ENCODE measurements at regions not wholly inside any gene's neighbourhood (a gene's known extent, or its start where the extent isn't known, plus 50 kb on each side); places are given as distances from the start of the nearest gene placed in this dataset.

- no peak overlapping the region for H2AFZ ChIP-seq (ENCODE audit: control insufficient read depth, low read depth, low read length)
- DNase-seq (ENCODE audit: low read depth, low spot score): no peak
- no peak overlapping the region for H3K27ac ChIP-seq (ENCODE audit: control insufficient read depth, insufficient read depth)
- no peak overlapping the region for H3K4me2 ChIP-seq (ENCODE audit: control insufficient read depth, insufficient read depth)
- no peaks in the 10 kb centered on the region for H3K36me3 ChIP-seq (ENCODE audit: control insufficient read depth in 2 of 2, insufficient read depth in 2 of 2, low read length in 1 of 2)
- ChIA-PET CTCF (no interaction called here), POLR2A (no interaction called here), RAD21 (ENCODE audit: unreplicated experiment) (no interaction called here), SMC1A (ENCODE audit: uncharacterized antibody, unreplicated experiment) (no interaction called here)
- H4K20me1 ChIP-seq (ENCODE audit: control insufficient read depth, insufficient read depth): no peaks in the 10 kb centered on the region
- no TSS peak for BruUV-seq (replicated peaks)
- 0% methylated on average over 1 of the region's 1 CpG for WGBS (ENCODE audit: insufficient coverage, insufficient replicate concordance, low lambda C conversion rate, missing lambda C conversion rate)
- intact Hi-C loops (cut with micrococcal nuclease; ENCODE audit: unreplicated experiment): no loop called here
- no peaks in the 10 kb centered on the region for H3K27me3 ChIP-seq (replicated peaks in 1 of 2; ENCODE audit: control insufficient read depth in 2 of 2, insufficient read depth in 2 of 2, low read length in 1 of 2)
- no peaks in the 10 kb centered on the region for H3K9me3 ChIP-seq (replicated peaks; ENCODE audit: control insufficient read depth, insufficient read depth, low read length)
- TF ChIP-seq ZBTB4 (CRISPR knock-in tag; IDR thresholded peaks at IDR 0.05): no peak
- TF ChIP-seq RCOR1 (conservative IDR thresholded peaks at IDR 0.05; ENCODE audit: low read depth, low read length): no peak
- no peak for TF ChIP-seq IKZF2 (IDR thresholded peaks at IDR 0.05)
- no peak for TF ChIP-seq HDAC2 (IDR thresholded peaks at IDR 0.05)
- TF ChIP-seq ATF3 (IDR thresholded peaks at IDR 0.05; ENCODE audit: borderline replicate concordance, extremely low read depth, low read depth, low read length): no peak
- TF ChIP-seq CHD1 (IDR thresholded peaks at IDR 0.05; ENCODE audit: low read depth, low read length): no peak
- no peak for TF ChIP-seq SMAD5 (IDR thresholded peaks at IDR 0.05; ENCODE audit: low read depth)
- no peak for TF ChIP-seq RBBP5 (conservative IDR thresholded peaks at IDR 0.05)
- H3K9ac ChIP-seq (ENCODE audit: control insufficient read depth, insufficient read depth, low read length): no peak overlapping the region
- H3K4me1 ChIP-seq (ENCODE audit: control insufficient read depth, insufficient read depth, low read length): no peaks in the 10 kb centered on the region
- no peak for ATAC-seq
- no peaks in the 10 kb centered on the region for H3K79me2 ChIP-seq (ENCODE audit: control insufficient read depth, insufficient read depth, low read length)
- in situ Hi-C loops (cut with MboI): no loop called here
- H3K4me3 ChIP-seq: no peak overlapping the region
- no peak for FAIRE-seq
Measured at GRCh38 chr4:129384974-129385373, 289.0 kb downstream of the C4orf33 start.

All from GM12878 (cell line).